CD4-positive, alpha-beta T cell treated with Interleukin-6 at 100 ng/mL for 8 hours (primary cell): ENCODE measurements at regions not wholly inside any gene's neighbourhood (a gene's known extent, or its start where the extent isn't known, plus 50 kb on each side); places are given as distances from the start of the nearest gene placed in this dataset.

ENCODE experiments used
- DNase-seq: peaks from one replicate; pipeline ENCODE4 v3.0.0-alpha.2; 2020; ENCODE audit warnings: mixed read lengths, low spot score

DNA sequence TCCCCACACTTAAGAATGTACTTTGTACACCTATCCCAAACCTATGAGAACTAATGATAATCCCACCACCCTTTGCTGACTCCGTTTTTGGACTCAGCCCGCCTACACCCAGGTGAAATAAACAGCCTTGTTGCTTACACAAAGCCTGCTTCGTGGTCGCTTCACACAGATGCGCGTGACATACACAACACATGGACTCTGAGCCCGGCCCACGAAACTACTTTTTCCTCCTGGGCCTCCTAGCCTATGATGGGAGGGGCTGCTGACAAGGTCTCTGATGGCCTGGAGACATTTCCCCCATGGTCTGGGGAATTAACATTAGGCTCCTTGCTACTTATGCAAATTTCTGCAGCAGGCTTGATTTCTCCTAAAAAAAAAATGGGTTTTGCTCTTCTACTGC, 1176.4 kb upstream of the RAG2 start:
- no peak for DNase-seq

DNA sequence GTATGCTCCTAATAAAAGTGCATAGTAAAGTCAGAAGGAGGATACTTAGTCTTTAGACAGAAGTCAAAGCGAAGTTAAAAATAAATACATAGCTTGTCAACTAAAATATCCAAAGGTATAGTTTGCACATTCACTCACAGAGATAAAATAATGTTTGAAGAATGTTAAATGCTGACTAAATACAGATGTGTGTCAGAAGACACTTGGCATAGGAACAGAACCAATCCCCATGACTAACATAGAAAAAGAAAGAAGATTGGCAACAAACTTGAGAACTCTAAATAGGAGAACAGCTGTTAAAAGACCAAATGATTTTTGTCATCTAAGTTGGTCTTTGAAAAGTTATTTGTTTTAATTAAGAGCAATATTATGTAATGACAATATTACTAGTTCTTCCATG, 1172.1 kb upstream of the RAG2 start:
- no peak for DNase-seq

- DNase-seq: no peak
Measured at GRCh38 chr11:37762079-37762478, 1164.0 kb upstream of the RAG2 start.

DNA sequence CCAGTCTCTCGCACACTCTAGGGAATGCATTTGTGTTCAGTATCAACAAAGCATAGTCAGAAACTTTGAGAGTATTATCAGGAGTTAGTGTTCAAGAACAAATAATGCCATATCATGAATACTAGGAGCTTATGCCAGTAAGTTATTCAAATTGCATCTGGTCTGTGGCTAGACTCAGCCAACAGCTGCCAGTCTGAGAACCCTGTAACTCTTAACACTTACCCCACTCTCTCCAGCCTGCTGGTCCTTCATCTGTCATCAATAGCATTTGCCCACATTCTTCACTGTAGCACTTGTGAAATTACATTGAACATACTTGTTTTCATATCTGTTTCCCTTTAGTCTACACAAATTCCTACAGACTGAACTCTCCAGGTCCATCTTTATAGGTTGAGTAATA, 1157.5 kb upstream of the RAG2 start:
- no peak for DNase-seq

GRCh38 chr11:37748641-37749040, 1150.6 kb upstream of the RAG2 start:
- no peak for DNase-seq

DNA sequence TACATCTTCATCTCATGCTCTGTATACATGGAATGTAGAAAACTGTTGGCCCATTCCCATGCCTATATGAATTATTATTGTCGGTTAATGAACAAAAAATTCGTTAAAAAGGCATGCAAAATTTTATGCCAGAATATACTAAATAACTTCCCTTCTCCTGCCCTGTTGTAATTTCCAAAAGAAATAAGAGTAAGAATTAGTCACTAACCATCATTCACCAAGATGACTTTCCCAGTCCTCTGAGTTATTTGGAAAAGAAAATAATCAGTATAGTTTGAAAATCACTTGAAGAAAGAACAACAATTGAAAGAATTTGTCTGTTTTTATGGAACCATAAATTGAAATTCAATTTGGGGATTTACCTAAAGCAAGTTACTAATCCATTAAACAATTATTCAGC, 1149.1 kb upstream of the RAG2 start:
- no peak for DNase-seq

- no peak for DNase-seq
Measured at GRCh38 chr11:37727371-37727770, 1129.3 kb upstream of the RAG2 start.

- no peak for DNase-seq
Measured at GRCh38 chr11:37724315-37724714, 1126.3 kb upstream of the RAG2 start.

- no peak for DNase-seq
Measured at GRCh38 chr11:37721485-37721884, 1123.4 kb upstream of the RAG2 start.

- DNase-seq: no peak
Measured at GRCh38 chr11:37718431-37718999, 1120.5 kb upstream of the RAG2 start.

GRCh38 chr11:37712251-37712650, 1114.2 kb upstream of the RAG2 start:
- no peak for DNase-seq

DNA sequence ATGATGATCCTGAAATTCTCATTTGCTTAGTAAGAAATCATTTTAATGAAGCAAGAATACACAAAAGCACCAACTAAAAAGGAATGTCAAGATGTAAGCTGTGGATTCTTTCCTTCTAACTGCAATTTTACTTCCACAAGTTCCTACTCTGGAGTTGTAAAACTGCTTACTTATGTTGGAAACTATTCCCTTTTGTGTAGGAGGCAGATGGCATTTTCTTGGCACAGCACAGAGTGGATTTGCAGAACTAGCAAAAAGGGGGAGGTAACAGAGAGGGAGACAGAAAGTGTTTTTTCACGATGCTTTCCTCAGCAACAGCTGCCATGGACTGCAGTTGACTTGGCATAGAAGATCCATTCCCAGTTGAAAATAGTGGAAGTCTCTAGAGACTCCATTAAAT, 1112.0 kb upstream of the RAG2 start:
- DNase-seq: no peak

DNA sequence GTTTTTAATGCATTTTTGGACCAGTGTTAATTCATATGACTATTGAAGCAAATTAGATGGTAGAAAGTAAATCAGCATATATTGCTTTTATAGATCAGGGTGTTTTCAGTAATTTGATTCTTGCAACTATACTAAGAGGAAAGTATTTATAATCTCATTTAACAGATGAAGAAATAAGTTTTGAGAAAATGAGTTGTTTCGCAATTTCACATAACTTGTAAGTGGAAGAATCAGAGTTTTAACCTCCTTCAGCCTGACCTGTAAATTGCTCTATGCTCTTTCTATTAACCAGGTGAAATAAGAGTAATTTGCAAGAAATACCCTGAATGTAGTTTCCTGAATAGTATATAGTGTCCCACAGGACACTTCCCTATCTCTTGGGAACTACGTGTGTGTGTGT, 1106.8 kb upstream of the RAG2 start:
- no peak for DNase-seq

DNA sequence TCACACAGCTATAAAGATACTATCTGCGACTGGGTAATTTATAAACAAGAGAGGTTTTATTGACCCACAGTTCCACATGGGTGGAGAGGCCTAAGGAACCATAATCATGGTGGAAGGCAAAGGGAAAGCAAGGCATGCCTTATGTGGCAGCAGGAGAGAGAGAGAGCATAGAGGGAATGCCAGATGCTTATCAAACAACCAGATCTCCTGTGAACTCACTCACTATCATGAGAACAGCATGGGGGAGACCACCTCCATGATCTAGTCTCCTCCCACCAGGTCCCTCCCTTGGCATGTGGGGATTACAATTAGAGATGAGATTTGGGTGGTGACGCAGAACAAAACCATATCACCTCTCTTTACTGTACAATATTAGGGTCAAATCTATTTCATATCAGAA, 1101.6 kb upstream of the RAG2 start:
- no peak for DNase-seq

GRCh38 chr11:37695283-37695682, 1097.2 kb upstream of the RAG2 start:
- DNase-seq: no peak

GRCh38 chr11:37689951-37690350, 1091.9 kb upstream of the RAG2 start:
- DNase-seq: no peak

DNA sequence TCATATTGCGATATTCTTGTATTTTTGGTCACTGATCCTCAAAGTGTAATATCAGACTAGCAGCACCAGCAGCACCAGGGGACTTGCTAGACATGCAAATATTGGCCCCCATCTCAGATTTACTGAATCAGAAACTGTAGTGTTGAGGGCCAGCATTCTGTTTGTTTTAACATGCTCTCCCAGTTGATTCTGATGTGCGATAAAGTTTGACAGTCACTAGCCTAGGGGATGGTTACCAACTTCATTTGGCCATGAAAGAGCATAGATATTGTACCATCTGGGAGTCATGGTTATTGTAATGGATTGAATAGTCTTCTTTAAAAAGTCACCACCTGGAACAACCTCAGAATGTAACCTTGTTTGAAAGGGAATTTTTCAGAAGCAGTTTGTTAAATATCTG, 1090.4 kb upstream of the RAG2 start:
- no peak for DNase-seq

DNA sequence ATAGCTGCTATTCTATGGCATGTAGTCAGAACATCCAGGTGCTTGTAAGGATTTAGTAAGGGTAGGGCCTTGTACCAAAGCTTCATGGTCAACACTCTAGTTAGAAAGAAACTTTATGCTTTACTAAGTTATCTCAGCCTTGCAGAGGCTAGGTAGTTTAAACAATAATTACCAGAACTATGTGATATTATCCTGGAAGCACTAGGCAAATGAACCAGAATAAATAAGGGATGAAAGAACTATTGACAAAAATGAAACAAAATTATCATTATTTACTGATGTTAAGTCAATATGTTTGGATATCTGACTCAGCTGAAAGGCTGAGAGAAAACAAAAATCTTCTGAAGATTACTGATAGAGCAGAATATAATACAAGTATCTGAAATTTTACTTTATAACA, 1089.1 kb upstream of the RAG2 start:
- DNase-seq: no peak

DNA sequence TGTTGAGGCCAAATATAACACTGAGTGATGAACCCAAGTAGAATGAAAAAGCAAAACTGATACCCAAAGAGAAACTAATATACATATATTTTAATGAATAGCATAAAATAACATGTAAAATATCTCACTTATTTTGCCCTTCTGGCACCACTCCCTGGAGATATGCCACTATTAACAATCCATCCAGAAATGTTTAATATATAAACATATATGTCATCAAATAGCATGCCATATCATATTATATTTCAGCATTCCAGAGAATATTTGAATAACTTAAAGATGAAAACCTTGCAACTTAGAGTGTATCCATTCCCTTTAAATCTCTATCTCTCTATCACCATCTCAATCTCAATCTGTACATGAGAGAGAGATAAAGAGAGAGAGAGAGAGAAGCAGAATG, 1073.3 kb upstream of the RAG2 start:
- DNase-seq: no peak

DNA sequence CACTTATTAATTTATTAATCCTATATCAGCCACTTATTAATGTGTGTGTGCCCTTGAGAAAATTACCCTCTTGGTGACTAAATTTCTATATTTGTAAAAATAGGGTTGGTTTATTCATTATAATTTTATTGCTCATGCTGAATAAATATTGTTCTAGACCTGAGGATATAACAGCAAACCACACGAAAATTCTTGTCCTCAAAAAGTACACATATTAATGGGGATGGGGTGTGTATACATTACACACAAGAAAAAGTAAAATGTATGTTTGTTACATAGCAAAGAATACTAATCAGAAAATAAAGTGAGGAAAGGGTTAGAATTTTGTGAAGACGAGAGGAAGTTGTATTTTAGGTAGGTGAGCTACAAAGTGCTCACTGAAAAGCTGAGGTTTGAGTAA, 1068.9 kb upstream of the RAG2 start:
- no peak for DNase-seq

GRCh38 chr11:37657645-37658044, 1059.6 kb upstream of the RAG2 start:
- DNase-seq: no peak

DNA sequence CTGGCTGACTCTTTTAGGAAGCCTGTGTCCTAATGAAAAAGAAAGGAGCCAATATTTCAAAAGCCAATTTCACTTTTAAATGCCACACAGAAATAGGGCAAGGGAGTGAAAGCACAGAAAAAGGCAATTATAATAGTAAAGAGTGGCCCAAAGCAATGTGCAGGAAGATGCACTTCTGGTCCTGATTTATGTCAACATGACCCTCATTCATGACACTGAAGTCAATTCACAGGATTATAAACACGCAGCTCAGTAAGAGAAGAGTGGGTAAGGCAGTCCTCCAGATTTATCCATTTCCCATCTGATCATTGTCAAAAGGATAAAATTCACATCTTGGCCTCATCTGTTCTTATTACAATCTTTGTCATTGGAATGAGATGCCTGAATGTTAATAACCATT, 1049.7 kb upstream of the RAG2 start:
- no peak for DNase-seq

- no peak for DNase-seq
Measured at GRCh38 chr11:37643968-37644367, 1045.9 kb upstream of the RAG2 start.

DNA sequence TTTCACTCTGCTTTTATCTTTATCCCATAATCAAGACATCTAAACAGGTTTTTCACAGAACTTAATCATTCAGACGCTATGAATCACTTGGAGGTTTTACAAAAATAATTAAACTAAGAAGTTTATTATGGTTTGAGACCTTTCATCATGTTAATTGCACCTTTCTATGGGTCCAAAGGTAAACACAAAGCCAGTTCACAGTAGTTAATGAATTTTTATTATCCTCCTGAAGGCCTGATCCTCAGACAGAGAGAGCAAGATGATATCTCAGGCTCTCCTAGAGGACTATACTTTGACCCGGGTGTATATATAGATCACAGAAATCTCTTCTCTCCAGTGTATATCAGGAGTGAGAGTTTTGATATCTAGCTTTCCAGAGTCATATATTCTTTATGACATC, 1044.3 kb upstream of the RAG2 start:
- DNase-seq: no peak

- no peak for DNase-seq
Measured at GRCh38 chr11:37632748-37633147, 1034.7 kb upstream of the RAG2 start.
